ENCODE measurements at regions not wholly inside any gene's neighbourhood (a gene's known extent, or its start where the extent isn't known, plus 50 kb on each side); places are given as distances from the start of the nearest gene placed in this dataset.

GRCh38 chr7:17700138-17700537 lies 240.2 kb downstream of the SNX13 start:
- DNase-seq, result no peak

GRCh38 chr7:17706275-17706674 lies 234.0 kb downstream of the SNX13 start:
- DNase-seq, result no peak

- DNase-seq, result peak; percentile 50
These were observed 233.6 kb downstream of the SNX13 start for GRCh38 chr7:17706734-17707133.

GRCh38 chr7:17709127-17709526 lies 231.2 kb downstream of the SNX13 start:
- no peak for DNase-seq

GRCh38 chr7:17709599-17709998 lies 230.7 kb downstream of the SNX13 start:
- DNase-seq, result no peak

GRCh38 chr7:17710312-17710711 lies 230.0 kb downstream of the SNX13 start:
- DNase-seq, result no peak

- DNase-seq, result no peak
These were observed 226.7 kb downstream of the SNX13 start for GRCh38 chr7:17713584-17713983.

GRCh38 chr7:17716816-17717215 lies 223.5 kb downstream of the SNX13 start:
- no peak for DNase-seq

GRCh38 chr7:17719998-17720397 lies 220.3 kb downstream of the SNX13 start:
- DNase-seq, result no peak

GRCh38 chr7:17721736-17722285 lies 218.5 kb downstream of the SNX13 start:
- DNase-seq, result no peak

- no peak for DNase-seq
These were observed 217.5 kb downstream of the SNX13 start for GRCh38 chr7:17722798-17723197.

GRCh38 chr7:17725821-17726220 lies 214.5 kb downstream of the SNX13 start:
- no peak for DNase-seq

- DNase-seq, result no peak
These were observed 208.2 kb downstream of the SNX13 start for GRCh38 chr7:17732083-17732482.
